ENCODE measurements at regions not wholly inside any gene's neighbourhood (a gene's known extent, or its start where the extent isn't known, plus 50 kb on each side); places are given as distances from the start of the nearest gene placed in this dataset.

GRCh38 chr20:48164566-48165400 is 379.5 kb upstream of the SULF2 start:
- Histone ChIP-seq H3K4me1 (ENCODE audit: insufficient read depth, low read length, poor library complexity, severe bottlenecking) (no peaks in the 10 kb centered on the region), H3K9me2 (replicated peaks; ENCODE audit: low read depth, low read length) (no peaks in the 10 kb centered on the region), H3K9ac (ENCODE audit: low read depth, low read length, poor library complexity, severe bottlenecking) (no peak overlapping the region), H3K36me3 (ENCODE audit: insufficient read depth, low read length) (no peaks in the 10 kb centered on the region), H3K4me3 (ENCODE audit: low read length, poor library complexity, severe bottlenecking) (no peak overlapping the region), H4K20me1 (ENCODE audit: insufficient read depth, low read length, poor library complexity, severe bottlenecking) (no peaks in the 10 kb centered on the region), H3K27me3 (ENCODE audit: insufficient read depth, low read length, poor library complexity, severe bottlenecking) (no peaks in the 10 kb centered on the region), H3K9me3 (ENCODE audit: insufficient read depth, low read depth, low read length) (no peaks in the 10 kb centered on the region), H3F3A (ENCODE audit: low read depth) (no peaks in the 10 kb centered on the region), H3K79me2 (ENCODE audit: insufficient read depth, low read length) (no peaks in the 10 kb centered on the region), H3K4me2 (ENCODE audit: low read depth, low read length, poor library complexity, severe bottlenecking) (no peak overlapping the region), H2AFZ (ENCODE audit: low read length) (no peak overlapping the region)
- TF ChIP-seq EZH2phosphoT487 (IDR thresholded peaks at IDR 0.05; ENCODE audit: borderline replicate concordance) (no peak), CTCF (conservative IDR thresholded peaks at IDR 0.05; ENCODE audit: low read length) (no peak)

- Histone ChIP-seq H3F3A (ENCODE audit: low read depth) (no peaks in the 10 kb centered on the region), H3K9me2 (replicated peaks; ENCODE audit: low read depth, low read length) (no peaks in the 10 kb centered on the region), H3K27me3 (ENCODE audit: insufficient read depth, low read length, poor library complexity, severe bottlenecking) (no peaks in the 10 kb centered on the region), H2AFZ (ENCODE audit: low read length) (no peak overlapping the region), H3K79me2 (ENCODE audit: insufficient read depth, low read length) (no peaks in the 10 kb centered on the region), H4K20me1 (ENCODE audit: insufficient read depth, low read length, poor library complexity, severe bottlenecking) (no peaks in the 10 kb centered on the region), H3K9me3 (ENCODE audit: insufficient read depth, low read depth, low read length) (no peaks in the 10 kb centered on the region), H3K9ac (ENCODE audit: low read depth, low read length, poor library complexity, severe bottlenecking) (no peak overlapping the region), H3K36me3 (ENCODE audit: insufficient read depth, low read length) (no peaks in the 10 kb centered on the region), H3K4me2 (ENCODE audit: low read depth, low read length, poor library complexity, severe bottlenecking) (no peak overlapping the region), H3K4me1 (ENCODE audit: insufficient read depth, low read length, poor library complexity, severe bottlenecking) (no peaks in the 10 kb centered on the region), H3K4me3 (ENCODE audit: low read length, poor library complexity, severe bottlenecking) (no peak overlapping the region)
- TF ChIP-seq CTCF (conservative IDR thresholded peaks at IDR 0.05; ENCODE audit: low read length) (no peak), EZH2phosphoT487 (IDR thresholded peaks at IDR 0.05; ENCODE audit: borderline replicate concordance) (no peak)
Measured at GRCh38 chr20:48164034-48164433, 378.8 kb upstream of the SULF2 start.

GRCh38 chr20:48163505-48163904 is 378.2 kb upstream of the SULF2 start:
- Histone ChIP-seq H3K27me3 (ENCODE audit: insufficient read depth, low read length, poor library complexity, severe bottlenecking) (no peaks in the 10 kb centered on the region), H4K20me1 (ENCODE audit: insufficient read depth, low read length, poor library complexity, severe bottlenecking) (no peaks in the 10 kb centered on the region), H3K9me3 (ENCODE audit: insufficient read depth, low read depth, low read length) (no peaks in the 10 kb centered on the region), H3K4me1 (ENCODE audit: insufficient read depth, low read length, poor library complexity, severe bottlenecking) (no peaks in the 10 kb centered on the region), H3F3A (ENCODE audit: low read depth) (no peaks in the 10 kb centered on the region), H2AFZ (ENCODE audit: low read length) (no peak overlapping the region), H3K4me2 (ENCODE audit: low read depth, low read length, poor library complexity, severe bottlenecking) (no peak overlapping the region), H3K79me2 (ENCODE audit: insufficient read depth, low read length) (no peaks in the 10 kb centered on the region), H3K9me2 (replicated peaks; ENCODE audit: low read depth, low read length) (no peaks in the 10 kb centered on the region), H3K9ac (ENCODE audit: low read depth, low read length, poor library complexity, severe bottlenecking) (no peak overlapping the region), H3K36me3 (ENCODE audit: insufficient read depth, low read length) (no peaks in the 10 kb centered on the region), H3K4me3 (ENCODE audit: low read length, poor library complexity, severe bottlenecking) (no peak overlapping the region)
- TF ChIP-seq CTCF (conservative IDR thresholded peaks at IDR 0.05; ENCODE audit: low read length) (no peak), EZH2phosphoT487 (IDR thresholded peaks at IDR 0.05; ENCODE audit: borderline replicate concordance) (no peak)
